DMS153 (cell line): ENCODE measurements at regions not wholly inside any gene's neighbourhood (a gene's known extent, or its start where the extent isn't known, plus 50 kb on each side); places are given as distances from the start of the nearest gene placed in this dataset.

Experiments
- DNase-seq: peaks from one replicate; lab custom pipeline; 2025; lab: John Stamatoyannopoulos, UW

GRCh38 chr7:130931423-130931822, 197.4 kb upstream of the KLF14 start:
- DNase-seq = no peak

DNA sequence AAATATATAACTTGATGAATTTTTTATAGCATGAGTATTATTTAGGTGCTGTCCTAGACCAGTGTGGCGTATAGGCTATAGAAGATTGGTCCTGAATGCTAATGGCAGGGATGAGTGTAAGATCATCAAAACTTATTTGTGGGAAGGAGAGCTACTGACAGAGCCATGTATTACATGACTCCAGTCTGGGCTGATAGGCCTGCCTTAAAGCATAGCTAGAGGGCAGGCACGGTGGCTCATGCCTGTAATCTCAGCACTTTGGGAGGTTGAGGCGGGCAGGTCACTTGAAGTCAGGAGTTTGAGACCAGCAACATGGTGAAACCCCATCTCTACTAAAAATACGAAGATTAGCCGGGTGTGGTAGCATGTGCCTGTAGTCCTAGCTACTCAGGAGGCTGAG, 198.1 kb upstream of the KLF14 start:
- no peak for DNase-seq

- no peak for DNase-seq
These were observed 198.8 kb upstream of the KLF14 start for GRCh38 chr7:130932667-130933432.

DNA sequence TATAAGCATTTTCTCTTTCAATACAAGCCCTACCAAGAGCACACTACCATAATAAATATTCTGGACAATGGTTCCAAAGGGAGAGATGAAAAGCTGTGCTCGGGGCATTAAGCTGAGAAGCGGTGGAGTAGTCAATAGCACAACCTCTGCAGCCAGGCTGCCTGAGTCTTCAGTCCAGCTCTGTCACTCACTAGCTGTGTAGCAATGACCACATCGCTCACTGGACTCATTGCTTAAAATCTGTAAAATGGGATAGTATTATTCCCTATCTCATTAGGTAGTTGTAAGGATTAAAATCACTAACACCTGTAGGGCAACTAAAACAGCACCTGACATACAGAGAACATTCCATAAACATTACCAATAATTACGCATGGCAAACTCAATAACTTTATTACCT, 199.9 kb upstream of the KLF14 start:
- no peak for DNase-seq

DNA sequence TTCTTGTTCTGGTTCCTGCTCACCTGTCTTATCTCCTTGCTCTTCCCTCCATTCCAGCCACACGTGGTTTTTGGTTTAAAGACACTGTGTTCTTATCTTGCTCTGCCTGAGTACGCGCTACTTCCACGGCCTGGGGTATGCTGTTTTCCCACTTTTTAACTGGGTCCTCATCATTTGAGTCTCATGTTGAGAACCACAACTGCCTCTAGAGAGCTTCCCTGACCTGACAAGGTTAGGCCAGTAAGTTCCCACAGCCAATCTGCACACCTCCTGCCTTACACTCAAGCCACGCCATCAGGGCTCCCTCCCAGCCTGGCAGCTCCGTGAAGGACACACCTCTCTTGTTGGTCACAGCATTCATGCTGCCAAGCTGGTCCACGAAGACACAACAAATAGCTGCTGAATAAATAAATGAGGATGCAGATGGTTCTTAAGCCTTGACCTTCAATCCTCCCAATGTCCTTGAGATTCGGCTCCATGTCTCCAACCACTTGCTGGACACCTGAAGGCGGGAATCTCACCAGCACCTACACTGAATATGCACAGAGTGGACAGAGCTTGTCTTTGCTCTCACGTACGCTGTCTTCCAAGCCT, 201.7 kb upstream of the KLF14 start:
- no peak for DNase-seq

DNA sequence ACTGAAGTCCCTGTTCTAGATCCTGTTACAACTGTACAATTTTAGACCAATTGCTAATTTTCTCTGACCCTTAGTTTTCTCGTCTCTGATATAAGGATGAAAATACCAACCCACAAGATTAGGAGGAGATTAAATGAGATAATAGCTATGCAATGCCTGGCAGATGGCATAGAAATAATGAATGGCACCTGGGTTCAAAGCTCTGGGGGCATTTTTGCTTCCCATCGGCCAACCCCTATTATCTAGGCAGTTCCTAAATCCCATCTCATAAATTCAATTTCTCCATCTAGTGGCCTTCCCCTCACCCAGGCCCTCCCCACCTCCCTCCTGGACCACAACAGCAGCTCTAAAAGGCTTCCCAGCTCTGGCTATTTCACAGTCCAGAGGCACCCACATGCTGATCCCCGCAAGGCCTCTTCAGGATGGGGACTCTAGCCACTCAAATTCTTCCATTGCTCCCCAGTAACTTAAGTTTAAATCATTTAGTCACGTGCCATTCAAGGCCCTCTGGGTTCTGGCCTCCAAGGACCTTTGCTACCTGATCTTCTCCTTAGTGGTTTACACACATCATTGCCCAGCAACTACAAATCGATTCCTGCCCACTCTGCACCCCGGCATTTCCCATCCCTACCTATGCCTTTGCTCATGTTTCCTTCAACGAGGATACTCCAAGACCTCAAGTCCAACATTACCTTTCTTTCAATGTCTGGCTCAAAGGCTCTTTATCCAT, 202.4 kb upstream of the KLF14 start:
- DNase-seq = no peak

- no peak for DNase-seq
These were observed 203.0 kb upstream of the KLF14 start for GRCh38 chr7:130937016-130937415.

GRCh38 chr7:130937830-130938229, 203.8 kb upstream of the KLF14 start:
- DNase-seq = no peak

- no peak for DNase-seq
These were observed 204.7 kb upstream of the KLF14 start for GRCh38 chr7:130938661-130939060.

DNA sequence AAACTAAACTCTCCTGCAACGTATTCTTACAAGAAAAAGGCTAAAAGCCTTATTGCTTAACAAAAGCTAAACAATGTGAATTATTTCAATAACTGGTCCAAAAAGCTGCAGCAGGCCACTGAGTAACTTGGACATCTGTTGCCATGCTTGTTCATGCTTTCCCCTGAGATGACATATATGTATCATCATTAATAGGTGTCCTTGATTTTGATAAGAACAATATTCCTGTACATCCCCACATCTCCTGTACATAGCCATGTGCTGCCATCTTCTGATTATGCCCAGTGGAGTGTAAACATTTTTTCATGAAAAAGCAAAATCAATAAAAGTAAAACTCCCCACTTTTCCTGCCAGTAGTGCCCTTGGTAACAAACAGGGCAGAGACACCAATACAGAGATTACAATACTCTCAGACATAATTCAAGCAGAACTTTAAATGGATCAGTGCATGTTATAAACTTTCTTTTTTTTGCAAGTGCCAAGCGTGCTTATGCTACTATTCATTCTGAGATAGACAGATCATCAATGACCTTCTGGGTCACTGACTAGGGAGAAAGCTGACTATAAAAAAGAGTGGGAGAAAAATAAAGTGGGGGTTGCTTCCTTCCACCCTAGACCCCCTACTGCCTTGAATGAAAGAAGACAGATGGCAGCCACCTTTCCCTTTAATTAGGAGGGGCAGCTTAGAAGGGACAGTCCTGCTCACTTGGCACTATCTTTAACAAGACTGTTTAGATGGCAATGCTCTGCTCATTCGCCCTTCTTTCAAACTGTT, 205.5 kb upstream of the KLF14 start:
- DNase-seq = no peak

GRCh38 chr7:130940326-130940725, 206.3 kb upstream of the KLF14 start:
- no peak for DNase-seq

GRCh38 chr7:130940907-130941306, 206.9 kb upstream of the KLF14 start:
- no peak for DNase-seq

GRCh38 chr7:130941322-130942210, 207.6 kb upstream of the KLF14 start:
- DNase-seq = no peak

GRCh38 chr7:130942211-130942964, 208.4 kb upstream of the KLF14 start:
- no peak for DNase-seq

GRCh38 chr7:130943336-130943901, 209.4 kb upstream of the KLF14 start:
- DNase-seq = no peak

DNA sequence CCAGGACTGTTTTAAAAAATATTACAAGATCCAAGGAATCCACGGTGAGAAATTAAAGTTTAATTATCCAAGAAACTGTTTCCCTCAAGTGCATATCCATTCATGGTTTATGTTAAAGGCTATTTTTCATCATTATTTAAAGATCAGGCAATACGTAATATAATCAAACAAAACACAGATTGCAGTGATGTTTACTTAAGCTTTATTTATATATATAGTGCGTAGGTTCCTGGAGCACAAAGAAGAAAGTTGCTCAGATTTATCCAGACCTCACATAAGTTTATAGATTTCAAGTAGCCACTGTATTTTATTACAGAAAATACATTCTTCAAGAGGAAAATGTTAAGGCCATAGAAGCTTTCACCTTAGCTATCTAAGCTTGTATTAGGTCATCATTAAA, 210.0 kb upstream of the KLF14 start:
- DNase-seq = no peak

GRCh38 chr7:130944997-130945396, 211.0 kb upstream of the KLF14 start:
- DNase-seq = no peak

DNA sequence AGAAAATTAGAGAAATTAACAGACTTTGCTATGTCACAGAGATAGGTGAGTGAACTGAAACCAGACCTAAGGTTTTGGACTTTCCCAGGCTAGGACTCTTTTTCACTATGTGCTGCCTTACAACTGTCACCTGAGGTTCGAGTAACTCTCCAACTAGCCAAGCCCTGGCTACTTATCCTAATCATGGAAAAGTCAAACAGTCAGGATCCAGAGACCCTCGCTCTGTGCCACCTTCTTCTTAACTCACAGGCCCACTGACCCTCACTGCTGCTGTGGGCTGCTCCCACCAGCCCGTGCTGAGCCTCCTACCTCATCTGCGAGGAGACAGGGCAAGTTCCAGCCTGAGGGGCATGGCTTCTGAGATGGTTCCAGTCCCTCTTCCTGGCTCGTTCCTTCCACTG, 211.4 kb upstream of the KLF14 start:
- no peak for DNase-seq

DNA sequence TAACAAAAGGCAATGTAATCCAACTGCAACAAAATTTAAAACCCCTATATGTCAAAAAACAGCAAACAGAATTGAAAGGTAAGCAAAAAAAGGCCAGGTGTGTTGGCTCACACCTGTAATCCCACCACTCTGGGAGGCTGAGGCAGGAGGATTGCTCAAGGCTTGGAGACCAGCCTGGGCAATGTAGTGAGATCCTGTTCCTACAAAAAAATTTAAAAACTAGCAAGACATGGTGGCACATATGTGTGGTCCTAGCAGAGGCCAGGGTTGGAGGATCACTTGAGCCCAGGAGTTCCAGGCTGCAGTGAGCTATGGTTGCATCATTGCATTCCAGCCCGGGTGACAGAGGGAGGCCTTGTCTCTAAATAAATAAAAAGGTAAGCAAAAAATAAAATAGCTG, 212.1 kb upstream of the KLF14 start:
- no peak for DNase-seq
